Stimulated activated naive B cell treated with anti-CD40 and anti-IgM and Interleukin-4, amounts not matched to agents 10 μg/mL and 1 μg/mL and 100 μg/mL, for 72 hours (primary cell): ENCODE measurements at regions not wholly inside any gene's neighbourhood (a gene's known extent, or its start where the extent isn't known, plus 50 kb on each side); places are given as distances from the start of the nearest gene placed in this dataset.

Source experiments
- ATAC-seq, 2 donors: fragments of 150-1000 bp; cut with Tn5 transposase; replicated peaks; 2 replicates each; pipeline ENCODE4 v1.10.0; 2021; ENCODE audit warnings: moderate library complexity in 1 of 2
- DNase-seq: peaks from one replicate; pipeline ENCODE4 v3.0.0; 2021
- H3K27ac Mint-ChIP-seq: one replicate; pipeline ENCODE4 v1.8.0; 2022; ENCODE audit warnings: mild to moderate bottlenecking, mixed read lengths
- H3K27me3 Mint-ChIP-seq, 2 donors: one replicate each; pipeline ENCODE4 v1.8.0; 2022; ENCODE audit warnings: mixed read lengths in 2 of 2
- H3K36me3 Mint-ChIP-seq, 2 donors: one replicate each; pipeline ENCODE4 v1.8.0; 2022; ENCODE audit warnings: mixed read lengths in 2 of 2, mild to moderate bottlenecking in 1 of 2
- H3K4me1 Mint-ChIP-seq, 2 donors: one replicate each; pipeline ENCODE4 v1.8.0; 2022; ENCODE audit warnings: mixed read lengths in 2 of 2, mild to moderate bottlenecking in 1 of 2
- H3K4me3 Mint-ChIP-seq, 2 donors: one replicate each; pipeline ENCODE4 v1.8.0; 2022; ENCODE audit warnings: mild to moderate bottlenecking in 2 of 2, mixed read lengths in 2 of 2, moderate library complexity in 1 of 2
- H3K9me3 Mint-ChIP-seq, 2 donors: one replicate each; pipeline ENCODE4 v1.8.0; 2022; ENCODE audit warnings: mixed read lengths in 2 of 2, mild to moderate bottlenecking in 1 of 2

GRCh38 chrX:20506739-20507138 is 240.0 kb upstream of the RPS6KA3 start:
- Mint-ChIP-seq H3K27ac (no peak overlapping the region), H3K4me3 (no peak overlapping the region), H3K4me1 (no peaks in the 10 kb centered on the region), H3K36me3 (no peaks in the 10 kb centered on the region), H3K9me3 (no peaks in the 10 kb centered on the region), H3K27me3 (peaks cover 7 to 21% of the 10 kb centered on the region in 2 donors)
- DNase-seq: no peak
- ATAC-seq: peak in 1 of 2 donors; percentile 36

DNA sequence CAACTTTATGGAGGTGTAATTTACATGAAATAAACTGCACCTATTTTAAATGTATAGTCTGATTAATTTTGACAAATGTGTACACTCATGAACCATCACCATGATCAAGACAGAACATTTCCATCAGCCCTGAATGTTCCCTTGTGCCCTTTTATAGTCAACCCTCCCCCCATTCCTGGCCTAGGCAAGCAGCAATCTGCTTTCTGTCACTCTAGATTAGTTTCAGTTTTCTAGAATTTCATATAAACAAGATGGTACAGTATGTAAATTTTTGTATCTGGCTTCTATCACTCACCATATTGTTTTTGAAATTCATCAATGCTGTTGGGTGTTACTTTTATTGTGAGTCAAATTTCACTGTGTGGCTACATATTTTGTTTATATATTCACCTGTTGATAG is 234.2 kb upstream of the RPS6KA3 start:
- H3K9me3 Mint-ChIP-seq: no peaks in the 10 kb centered on the region
- ATAC-seq: no peak
- H3K36me3 Mint-ChIP-seq: no peaks in the 10 kb centered on the region
- H3K4me1 Mint-ChIP-seq: no peaks in the 10 kb centered on the region
- H3K27me3 Mint-ChIP-seq: peaks cover 0 to 25% of the 10 kb centered on the region in 2 donors
- H3K27ac Mint-ChIP-seq: no peak overlapping the region
- H3K4me3 Mint-ChIP-seq: no peak overlapping the region
- no peak for DNase-seq

GRCh38 chrX:20500171-20500865 is 233.6 kb upstream of the RPS6KA3 start:
- Mint-ChIP-seq H3K27me3 (peaks cover 0 to 27% of the 10 kb centered on the region in 2 donors), H3K9me3 (no peaks in the 10 kb centered on the region), H3K36me3 (no peaks in the 10 kb centered on the region), H3K27ac (no peak overlapping the region), H3K4me3 (no peak overlapping the region), H3K4me1 (no peaks in the 10 kb centered on the region)
- DNase-seq (no peak), ATAC-seq (no peak)

DNA sequence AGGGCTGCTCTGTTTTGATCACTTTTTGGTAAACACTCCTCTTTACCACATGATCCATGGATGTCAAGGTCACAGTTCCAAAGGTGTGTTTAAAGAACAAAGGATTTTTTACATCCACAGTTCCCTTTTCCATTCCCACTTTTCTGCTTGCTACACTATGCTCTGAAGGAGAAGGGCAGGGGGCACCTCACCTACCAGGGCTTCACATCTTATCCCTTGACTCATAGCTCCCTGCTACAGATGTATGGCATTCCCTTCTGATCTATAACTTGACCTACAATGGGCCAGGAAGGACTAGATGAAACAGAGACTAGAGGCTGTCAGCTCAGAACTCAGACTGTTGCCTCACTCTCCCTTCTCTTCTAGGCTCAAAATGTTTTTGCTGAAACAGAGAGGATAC is 233.1 kb upstream of the RPS6KA3 start:
- H3K4me1 Mint-ChIP-seq: no peaks in the 10 kb centered on the region
- H3K36me3 Mint-ChIP-seq: no peaks in the 10 kb centered on the region
- no peak for ATAC-seq
- H3K9me3 Mint-ChIP-seq: no peaks in the 10 kb centered on the region
- H3K4me3 Mint-ChIP-seq: no peak overlapping the region
- DNase-seq: no peak
- peaks cover 0 to 27% of the 10 kb centered on the region in 2 donors for H3K27me3 Mint-ChIP-seq
- H3K27ac Mint-ChIP-seq: no peak overlapping the region

DNA sequence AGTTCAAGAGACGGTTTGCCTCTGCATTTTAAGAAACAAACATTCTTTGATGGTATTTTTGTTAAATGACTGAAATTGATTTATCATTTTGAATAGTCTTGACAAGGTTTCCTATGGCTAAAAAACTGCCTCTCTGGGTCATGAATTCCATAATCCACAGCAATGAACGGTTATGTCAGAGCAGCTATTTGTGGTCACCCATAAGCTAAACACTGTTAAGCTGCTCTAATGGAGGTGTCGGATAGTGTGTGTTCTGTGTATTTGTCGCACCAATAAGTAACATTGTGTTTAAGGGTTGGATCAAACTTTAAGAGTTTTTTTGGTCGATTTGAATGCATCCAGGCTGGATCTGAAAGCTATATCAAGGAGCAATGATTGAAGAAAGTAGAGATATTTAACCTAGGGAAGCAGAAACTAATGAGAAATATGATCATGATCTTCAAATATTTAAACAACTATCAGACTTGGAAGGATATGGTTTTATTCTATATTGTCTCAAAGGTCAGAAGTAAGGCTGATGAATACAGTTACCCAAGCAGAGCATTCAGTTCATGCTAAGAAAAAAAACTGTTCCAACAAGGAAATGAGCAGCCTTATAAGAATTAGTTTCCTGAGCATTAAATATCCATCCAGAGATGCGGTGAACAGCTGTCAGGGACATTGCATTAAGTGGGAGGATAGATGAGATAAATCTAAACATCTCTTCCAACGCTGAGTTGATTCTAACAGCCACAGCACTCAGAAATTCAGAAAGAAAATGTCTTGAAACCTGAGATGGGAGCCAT is 232.3 kb upstream of the RPS6KA3 start:
- DNase-seq: no peak
- no peaks in the 10 kb centered on the region for H3K9me3 Mint-ChIP-seq
- H3K27ac Mint-ChIP-seq: no peak overlapping the region
- peaks cover 0 to 24% of the 10 kb centered on the region in 2 donors for H3K27me3 Mint-ChIP-seq
- no peaks in the 10 kb centered on the region for H3K36me3 Mint-ChIP-seq
- H3K4me1 Mint-ChIP-seq: no peaks in the 10 kb centered on the region
- no peak overlapping the region for H3K4me3 Mint-ChIP-seq
- ATAC-seq: no peak

- Mint-ChIP-seq H3K36me3 (no peaks in the 10 kb centered on the region), H3K27me3 (peaks cover 0 to 13% of the 10 kb centered on the region in 2 donors), H3K27ac (no peak overlapping the region), H3K9me3 (no peaks in the 10 kb centered on the region), H3K4me1 (peaks cover 1 to 5% of the 10 kb centered on the region in 2 donors), H3K4me3 (no peak overlapping the region)
- ATAC-seq: no peak
- no peak for DNase-seq
Observed at GRCh38 chrX:20495575-20495974, 228.9 kb upstream of the RPS6KA3 start.

DNA sequence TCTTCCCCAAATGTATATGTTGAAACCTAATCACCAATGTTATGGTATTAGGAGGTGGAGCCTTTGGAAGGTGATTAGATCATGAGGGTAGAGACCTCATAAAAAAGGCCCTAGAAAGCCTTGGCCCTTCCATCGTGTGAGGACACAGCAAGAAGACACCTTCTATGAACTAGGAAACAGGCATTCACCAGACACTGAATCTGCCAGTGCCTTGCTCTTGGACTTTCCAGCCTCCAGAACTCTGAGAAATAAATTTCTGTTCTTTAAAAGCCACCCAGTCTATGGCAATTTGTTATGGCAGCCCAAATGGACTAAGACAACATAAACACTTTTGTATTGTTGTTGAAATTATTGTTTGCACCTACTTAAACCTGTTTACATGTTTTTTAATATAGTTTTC is 221.8 kb upstream of the RPS6KA3 start:
- H3K4me3 Mint-ChIP-seq: no peak overlapping the region
- H3K36me3 Mint-ChIP-seq: peaks cover 0 to 3% of the 10 kb centered on the region in 2 donors
- H3K27me3 Mint-ChIP-seq: peaks cover 5 to 9% of the 10 kb centered on the region in 2 donors
- no peaks in the 10 kb centered on the region for H3K9me3 Mint-ChIP-seq
- no peak overlapping the region for H3K27ac Mint-ChIP-seq
- peaks cover 3 to 5% of the 10 kb centered on the region in 2 donors for H3K4me1 Mint-ChIP-seq
- DNase-seq (no peak), ATAC-seq (no peak)

- Mint-ChIP-seq H3K27ac (no peak overlapping the region), H3K9me3 (no peaks in the 10 kb centered on the region), H3K27me3 (peaks cover 5 to 9% of the 10 kb centered on the region in 2 donors), H3K36me3 (peaks cover 0 to 3% of the 10 kb centered on the region in 2 donors), H3K4me1 (peaks cover 3 to 5% of the 10 kb centered on the region in 2 donors), H3K4me3 (no peak overlapping the region)
- DNase-seq (no peak), ATAC-seq (no peak)
Observed at GRCh38 chrX:20487227-20487626, 220.5 kb upstream of the RPS6KA3 start.

GRCh38 chrX:20481632-20482031 is 214.9 kb upstream of the RPS6KA3 start:
- Mint-ChIP-seq H3K4me3 (no peak overlapping the region), H3K4me1 (no peaks in the 10 kb centered on the region), H3K27me3 (peaks cover 5 to 8% of the 10 kb centered on the region in 2 donors), H3K9me3 (no peaks in the 10 kb centered on the region), H3K36me3 (no peaks in the 10 kb centered on the region), H3K27ac (no peak overlapping the region)
- DNase-seq (no peak), ATAC-seq (no peak)

GRCh38 chrX:20479896-20480295 is 213.2 kb upstream of the RPS6KA3 start:
- no peaks in the 10 kb centered on the region for H3K9me3 Mint-ChIP-seq
- H3K36me3 Mint-ChIP-seq: no peaks in the 10 kb centered on the region

DNA sequence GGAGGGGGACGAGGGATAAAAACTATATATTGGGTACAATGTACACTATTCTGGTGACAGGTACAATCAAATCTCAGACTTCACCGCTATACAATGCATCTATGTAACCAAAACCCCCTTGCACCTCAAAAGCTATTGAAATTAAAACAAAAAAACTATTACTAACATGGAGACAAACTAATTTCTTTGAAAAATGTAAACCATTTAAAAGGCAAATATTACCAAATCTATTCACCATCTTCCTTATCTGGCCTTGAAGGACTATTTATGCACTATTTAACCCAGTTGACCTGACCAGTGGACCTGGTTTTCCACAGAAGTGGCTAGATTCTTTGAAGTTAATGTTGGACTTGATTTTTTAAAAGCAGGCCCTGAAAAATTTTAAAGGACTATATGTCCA is 212.3 kb upstream of the RPS6KA3 start:
- Mint-ChIP-seq H3K9me3 (no peaks in the 10 kb centered on the region), H3K36me3 (no peaks in the 10 kb centered on the region)
- no peak for DNase-seq

More at GRCh38 chrX:20479896-20480295, 213.2 kb upstream of the RPS6KA3 start:
- DNase-seq (no peak), ATAC-seq (no peak)
- Mint-ChIP-seq H3K4me1 (no peaks in the 10 kb centered on the region), H3K4me3 (no peak overlapping the region), H3K27ac (no peak overlapping the region), H3K27me3 (peaks cover 0 to 8% of the 10 kb centered on the region in 2 donors)

GRCh38 chrX:20477836-20478524 is 211.3 kb upstream of the RPS6KA3 start:
- no peak overlapping the region for H3K27ac Mint-ChIP-seq
- H3K36me3 Mint-ChIP-seq: no peaks in the 10 kb centered on the region
- no peaks in the 10 kb centered on the region for H3K4me1 Mint-ChIP-seq
- DNase-seq (no peak), ATAC-seq (no peak)
- no peak overlapping the region for H3K4me3 Mint-ChIP-seq
- H3K27me3 Mint-ChIP-seq: peaks cover 0 to 8% of the 10 kb centered on the region in 2 donors
- H3K9me3 Mint-ChIP-seq: no peaks in the 10 kb centered on the region

More for the DNA sequence above, 212.3 kb upstream of the RPS6KA3 start:
- Mint-ChIP-seq H3K27ac (no peak overlapping the region), H3K4me3 (no peak overlapping the region), H3K27me3 (peaks cover 0 to 8% of the 10 kb centered on the region in 2 donors), H3K4me1 (no peaks in the 10 kb centered on the region)
- ATAC-seq: no peak

- DNase-seq (no peak), ATAC-seq (no peak)
- no peaks in the 10 kb centered on the region for H3K9me3 Mint-ChIP-seq
- H3K4me1 Mint-ChIP-seq: no peaks in the 10 kb centered on the region
- no peak overlapping the region for H3K27ac Mint-ChIP-seq
- H3K36me3 Mint-ChIP-seq: no peaks in the 10 kb centered on the region
- peaks cover 0 to 8% of the 10 kb centered on the region in 2 donors for H3K27me3 Mint-ChIP-seq
- H3K4me3 Mint-ChIP-seq: no peak overlapping the region
Observed at GRCh38 chrX:20477219-20477618, 210.5 kb upstream of the RPS6KA3 start.

DNA sequence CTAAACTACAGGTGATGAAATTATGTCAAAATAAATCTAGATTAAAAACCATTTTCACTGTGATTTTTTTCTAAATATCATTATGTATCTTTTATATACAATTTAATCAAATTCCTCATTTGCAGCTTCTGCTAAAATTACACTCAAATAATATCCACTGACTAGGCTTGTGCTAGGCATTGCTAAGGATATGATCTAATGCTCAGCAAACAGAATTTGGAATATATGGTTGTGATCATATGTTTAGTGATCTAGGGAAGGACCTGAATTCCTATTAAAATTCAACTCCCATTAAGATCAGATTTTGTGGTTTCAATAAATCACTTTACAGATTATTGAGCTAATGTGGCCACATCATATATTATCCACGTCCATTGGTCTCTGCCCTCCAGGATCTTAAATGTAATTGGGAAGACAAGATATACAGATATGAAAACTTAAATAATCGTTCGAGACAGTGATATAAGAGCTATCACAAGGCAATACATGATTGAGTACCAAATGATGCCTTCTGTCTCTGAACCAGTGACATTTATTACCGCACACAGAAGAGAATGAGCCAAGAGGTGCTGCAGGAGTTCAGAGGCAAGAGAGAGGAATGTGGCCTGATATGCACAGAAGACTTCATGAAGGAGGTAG is 206.0 kb upstream of the RPS6KA3 start:
- no peak for ATAC-seq
- no peak overlapping the region for H3K27ac Mint-ChIP-seq
- H3K36me3 Mint-ChIP-seq: no peaks in the 10 kb centered on the region
- no peak for DNase-seq
- H3K4me3 Mint-ChIP-seq: no peak overlapping the region
- H3K27me3 Mint-ChIP-seq: no peaks in the 10 kb centered on the region
- H3K4me1 Mint-ChIP-seq: no peaks in the 10 kb centered on the region
- H3K9me3 Mint-ChIP-seq: no peaks in the 10 kb centered on the region
